Type B pancreatic cell (in vitro differentiated cells): ENCODE measurements at regions not wholly inside any gene's neighbourhood (a gene's known extent, or its start where the extent isn't known, plus 50 kb on each side); places are given as distances from the start of the nearest gene placed in this dataset.

Experiments
- DNase-seq: peaks from one replicate; pipeline ENCODE4 v3.0.0; 2021; ENCODE audit warnings: mixed read lengths; ENCODE audit not compliant: unreplicated experiment; ENCODE audit errors: extremely low spot score
- H3K27ac Mint-ChIP-seq: 2 replicates; pipeline ENCODE4 v1.8.0; 2021; ENCODE audit warnings: mild to moderate bottlenecking, mixed read lengths
- H3K27me3 Mint-ChIP-seq: 2 replicates; pipeline ENCODE4 v1.8.0; 2021; ENCODE audit warnings: mixed read lengths
- H3K36me3 Mint-ChIP-seq: 2 replicates; pipeline ENCODE4 v1.8.0; 2021; ENCODE audit warnings: mixed read lengths
- H3K4me1 Mint-ChIP-seq: one replicate; pipeline ENCODE4 v1.8.0; 2021; ENCODE audit warnings: mixed read lengths; ENCODE audit not compliant: unreplicated experiment
- H3K4me3 Mint-ChIP-seq: 2 replicates; pipeline ENCODE4 v1.8.0; 2021; ENCODE audit warnings: mild to moderate bottlenecking, mixed read lengths
- H3K9me3 Mint-ChIP-seq: 2 replicates; pipeline ENCODE4 v1.8.0; 2021; ENCODE audit warnings: mixed read lengths
- TF ChIP-seq, protein P1 (sequence below): fragments of 200-600 bp; sonication (generic); conservative IDR thresholded peaks from 2 replicates; pipeline ENCODE4 v1.5.0; 2021; ENCODE audit warnings: antibody characterized with exemption, mild to moderate bottlenecking

- H3K27me3 Mint-ChIP-seq, result no peaks in the 10 kb centered on the region
- H3K4me3 Mint-ChIP-seq, result no peak overlapping the region
- no peaks in the 10 kb centered on the region for H3K4me1 Mint-ChIP-seq
- DNase-seq, result no peak
- H3K36me3 Mint-ChIP-seq, result no peaks in the 10 kb centered on the region
- TF ChIP-seq, protein P1, sequence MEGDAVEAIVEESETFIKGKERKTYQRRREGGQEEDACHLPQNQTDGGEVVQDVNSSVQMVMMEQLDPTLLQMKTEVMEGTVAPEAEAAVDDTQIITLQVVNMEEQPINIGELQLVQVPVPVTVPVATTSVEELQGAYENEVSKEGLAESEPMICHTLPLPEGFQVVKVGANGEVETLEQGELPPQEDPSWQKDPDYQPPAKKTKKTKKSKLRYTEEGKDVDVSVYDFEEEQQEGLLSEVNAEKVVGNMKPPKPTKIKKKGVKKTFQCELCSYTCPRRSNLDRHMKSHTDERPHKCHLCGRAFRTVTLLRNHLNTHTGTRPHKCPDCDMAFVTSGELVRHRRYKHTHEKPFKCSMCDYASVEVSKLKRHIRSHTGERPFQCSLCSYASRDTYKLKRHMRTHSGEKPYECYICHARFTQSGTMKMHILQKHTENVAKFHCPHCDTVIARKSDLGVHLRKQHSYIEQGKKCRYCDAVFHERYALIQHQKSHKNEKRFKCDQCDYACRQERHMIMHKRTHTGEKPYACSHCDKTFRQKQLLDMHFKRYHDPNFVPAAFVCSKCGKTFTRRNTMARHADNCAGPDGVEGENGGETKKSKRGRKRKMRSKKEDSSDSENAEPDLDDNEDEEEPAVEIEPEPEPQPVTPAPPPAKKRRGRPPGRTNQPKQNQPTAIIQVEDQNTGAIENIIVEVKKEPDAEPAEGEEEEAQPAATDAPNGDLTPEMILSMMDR, result no peak
- H3K9me3 Mint-ChIP-seq, result no peaks in the 10 kb centered on the region
- no peak overlapping the region for H3K27ac Mint-ChIP-seq
Measured at GRCh38 chr3:135618123-135618522, 347.4 kb upstream of the PPP2R3A start.

GRCh38 chr3:135621184-135621920, 344.2 kb upstream of the PPP2R3A start:
- Mint-ChIP-seq H3K27me3 (no peaks in the 10 kb centered on the region), H3K27ac (no peak overlapping the region), H3K4me3 (no peak overlapping the region), H3K36me3 (no peaks in the 10 kb centered on the region), H3K4me1 (no peaks in the 10 kb centered on the region), H3K9me3 (no peaks in the 10 kb centered on the region)
- TF ChIP-seq, protein P1, result no peak
- DNase-seq, result no peak

DNA sequence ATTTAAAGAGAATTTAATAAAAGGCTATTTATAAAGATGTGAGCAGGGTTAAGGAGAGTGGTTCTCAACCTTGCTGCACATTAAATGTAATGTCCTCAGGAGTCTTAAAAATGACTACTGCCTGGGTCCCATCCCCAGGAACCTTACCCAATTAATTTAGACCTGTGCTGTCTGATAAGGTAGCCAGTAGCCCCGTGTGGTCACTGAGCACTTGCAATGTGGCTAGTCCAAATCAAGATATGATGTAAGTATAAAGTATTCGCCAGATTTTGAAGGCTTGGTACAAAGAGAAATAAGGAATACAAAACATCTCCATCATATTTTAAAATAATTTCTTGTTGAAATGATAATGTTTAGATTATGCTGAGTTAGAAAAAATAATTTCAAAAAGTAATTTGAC, 343.3 kb upstream of the PPP2R3A start:
- Mint-ChIP-seq H3K36me3 (no peaks in the 10 kb centered on the region), H3K27me3 (no peaks in the 10 kb centered on the region), H3K27ac (no peak overlapping the region), H3K9me3 (no peaks in the 10 kb centered on the region), H3K4me1 (no peaks in the 10 kb centered on the region), H3K4me3 (no peak overlapping the region)
- TF ChIP-seq, protein P1, result no peak
- DNase-seq, result no peak

- Mint-ChIP-seq H3K9me3 (no peaks in the 10 kb centered on the region), H3K36me3 (no peaks in the 10 kb centered on the region), H3K27ac (no peak overlapping the region), H3K4me3 (no peak overlapping the region), H3K27me3 (no peaks in the 10 kb centered on the region), H3K4me1 (no peaks in the 10 kb centered on the region)
- TF ChIP-seq, protein P1, result no peak
- DNase-seq, result no peak
Measured at GRCh38 chr3:135622656-135623055, 342.9 kb upstream of the PPP2R3A start.

DNA sequence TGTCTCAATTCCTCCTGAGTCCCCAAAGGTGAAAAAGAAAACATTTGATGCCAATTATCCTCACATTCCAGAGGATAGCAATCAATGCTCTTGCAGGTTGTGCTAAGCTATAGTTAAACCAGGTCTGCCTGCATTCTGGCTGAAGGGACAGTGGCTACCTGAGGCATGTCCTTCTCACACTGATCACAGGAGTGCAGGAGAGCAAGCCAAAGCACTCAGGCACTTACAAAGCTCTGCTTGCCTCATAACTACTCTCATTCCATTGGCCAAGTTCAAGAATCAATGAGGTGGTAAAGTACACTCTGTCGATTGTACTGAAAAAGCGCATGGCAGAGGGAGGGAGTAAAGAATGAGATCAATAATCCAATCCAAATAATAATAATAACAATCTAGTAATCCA, 342.0 kb upstream of the PPP2R3A start:
- no peak overlapping the region for H3K4me3 Mint-ChIP-seq
- no peaks in the 10 kb centered on the region for H3K27me3 Mint-ChIP-seq
- H3K9me3 Mint-ChIP-seq, result no peaks in the 10 kb centered on the region
- H3K36me3 Mint-ChIP-seq, result no peaks in the 10 kb centered on the region
- peak overlapping the region; percentile 63 for H3K27ac Mint-ChIP-seq
- H3K4me1 Mint-ChIP-seq, result no peaks in the 10 kb centered on the region
- TF ChIP-seq, protein P1, result no peak
- DNase-seq, result no peak
